NCI-H748 (cell line): ENCODE measurements at regions not wholly inside any gene's neighbourhood (a gene's known extent, or its start where the extent isn't known, plus 50 kb on each side); places are given as distances from the start of the nearest gene placed in this dataset.
A peak's percentile ranks its signal among the peaks of the same experiment; 100 is the strongest.
"Not testable (repeated sequence)": the region's sequence is repeated elsewhere in the genome, so short reads cannot be mapped to it uniquely, and the experiment has no call there.

ENCODE experiments used
- DNase-seq: peaks from one replicate; lab custom pipeline; 2025; ENCODE audit not compliant: unreplicated experiment; lab: John Stamatoyannopoulos, UW

GRCh38 chr1:187038784-187039183 is 210.0 kb downstream of the PLA2G4A start:
- no peak for DNase-seq

- DNase-seq: no peak
These were observed 212.4 kb downstream of the PLA2G4A start for GRCh38 chr1:187041104-187041503.

- no peak for DNase-seq
These were observed 213.8 kb downstream of the PLA2G4A start for GRCh38 chr1:187042538-187042937.

GRCh38 chr1:187043433-187043832 is 214.7 kb downstream of the PLA2G4A start:
- not testable (repeated sequence) for DNase-seq

DNA sequence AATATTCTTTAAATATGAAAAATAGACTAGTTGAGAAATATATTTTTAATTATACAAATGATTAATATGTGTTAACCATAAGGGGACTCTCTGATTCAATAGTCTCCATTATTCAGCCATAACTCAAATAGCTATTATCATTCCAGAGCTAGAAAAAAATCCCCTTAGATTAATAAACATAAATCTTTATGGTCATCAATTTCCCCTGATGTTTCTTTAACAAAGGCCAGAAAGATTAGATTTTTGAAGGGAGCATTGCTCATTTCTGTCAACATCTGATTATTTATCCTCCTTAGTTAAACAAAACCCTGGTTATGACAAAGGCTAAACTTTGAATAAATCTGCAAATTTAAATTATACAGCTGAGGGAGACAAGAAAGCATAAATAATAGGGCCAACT is 215.7 kb downstream of the PLA2G4A start:
- DNase-seq: no peak

- DNase-seq: no peak
These were observed 216.6 kb downstream of the PLA2G4A start for GRCh38 chr1:187045371-187045770.

DNA sequence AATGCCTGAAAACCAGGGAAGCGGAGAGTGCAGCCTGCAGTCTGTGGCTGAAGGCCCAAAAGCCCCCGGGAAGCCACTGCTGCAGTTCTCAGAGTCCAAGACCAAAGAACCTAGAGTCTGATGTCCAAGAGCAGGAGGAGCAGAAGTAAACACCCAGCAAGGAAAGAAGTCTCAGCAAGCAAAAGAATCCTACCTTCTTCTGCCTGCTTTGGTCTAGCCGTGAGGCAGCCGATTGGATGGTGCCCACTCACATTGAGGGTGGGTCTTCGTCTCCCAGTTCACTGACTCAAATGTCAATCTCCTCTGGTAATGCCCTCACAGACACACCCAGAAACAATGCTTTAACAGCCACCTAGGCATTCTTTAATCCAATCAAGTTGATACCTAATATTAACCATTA is 217.5 kb downstream of the PLA2G4A start:
- no peak for DNase-seq

GRCh38 chr1:187047298-187047697 is 218.5 kb downstream of the PLA2G4A start:
- DNase-seq: no peak

- peak; percentile 63 for DNase-seq
These were observed 223.0 kb downstream of the PLA2G4A start for GRCh38 chr1:187051618-187052232.

- peak; percentile 46 for DNase-seq
These were observed 225.1 kb downstream of the PLA2G4A start for GRCh38 chr1:187053876-187054275.

DNA sequence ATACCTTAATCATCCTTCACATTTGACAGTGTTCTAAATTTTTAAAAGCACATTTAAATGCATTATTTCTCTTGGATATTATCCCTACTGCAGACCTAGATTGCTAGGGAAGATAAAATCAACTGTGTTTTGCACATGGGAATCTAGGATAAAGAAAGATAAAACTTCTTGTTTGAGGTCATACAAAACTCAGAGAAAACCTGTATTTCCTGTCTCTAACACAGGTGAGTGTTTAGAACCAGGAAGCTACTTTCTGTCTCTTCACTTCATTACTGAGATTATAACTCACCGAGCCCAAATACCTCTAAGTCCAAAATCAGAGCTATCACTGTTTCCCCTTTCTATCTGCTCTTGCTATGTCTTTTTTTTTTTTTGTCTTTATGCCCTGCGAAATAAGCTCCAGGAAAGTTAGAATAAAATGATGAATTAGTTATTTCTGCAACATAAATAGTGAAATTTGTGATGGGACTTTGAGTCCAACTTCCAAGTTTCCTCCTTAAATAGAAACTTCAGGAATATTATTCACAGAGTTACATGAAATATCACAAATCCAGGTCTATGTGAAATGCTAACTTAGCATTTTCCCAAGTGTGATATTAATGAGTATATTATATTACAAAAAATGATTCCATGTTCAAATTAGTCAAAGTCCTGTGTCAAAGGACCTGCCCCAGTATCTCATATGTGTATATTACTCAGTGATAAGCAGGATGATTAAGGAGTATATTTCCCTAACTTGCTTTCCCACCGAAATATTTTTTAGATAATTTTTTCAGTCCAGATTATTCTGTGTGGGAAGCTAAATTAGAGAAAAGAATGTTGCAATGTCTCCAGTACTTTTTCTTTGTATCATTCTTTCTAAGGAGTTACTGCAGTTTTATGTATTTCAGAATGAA is 226.4 kb downstream of the PLA2G4A start:
- DNase-seq: peak; percentile 54

DNA sequence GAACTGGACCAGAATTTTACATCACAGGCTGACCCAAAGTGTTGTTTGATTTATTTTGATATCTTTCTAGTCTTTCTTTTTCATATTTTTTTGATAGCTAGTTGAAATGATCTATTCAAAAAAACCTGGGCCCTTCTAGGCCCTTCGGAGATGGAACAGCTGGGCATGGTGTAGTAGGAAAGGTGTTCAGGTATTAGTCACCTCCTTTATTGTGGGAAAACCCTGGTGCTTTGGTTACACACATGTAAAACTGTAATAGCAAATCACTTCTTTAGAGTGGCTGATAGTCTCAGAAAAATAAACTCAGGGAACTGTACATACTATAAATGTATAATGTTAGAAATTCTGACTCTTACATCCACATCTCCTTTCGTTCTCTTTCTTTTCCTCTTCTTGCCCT is 234.5 kb downstream of the PLA2G4A start:
- DNase-seq: no peak

DNA sequence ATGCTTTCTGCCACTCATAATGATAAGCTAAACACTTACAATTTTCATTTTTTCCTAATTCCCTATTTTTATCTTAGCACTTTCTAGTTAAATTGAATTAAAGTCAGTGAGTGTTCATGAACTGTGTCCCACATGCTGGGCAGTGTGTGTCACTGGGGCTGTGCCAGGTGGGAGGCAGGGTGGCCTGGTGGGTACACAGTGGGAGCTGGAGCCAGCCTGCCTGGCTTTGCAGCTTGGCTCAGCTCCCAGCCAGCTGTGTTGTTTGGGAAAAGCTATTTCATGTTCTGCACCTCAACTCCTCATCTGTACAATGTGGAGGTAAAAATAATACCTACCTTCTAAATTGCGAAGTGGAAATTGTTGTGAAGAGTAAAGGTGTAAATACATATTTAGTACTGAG is 238.4 kb downstream of the PLA2G4A start:
- peak; percentile 93 for DNase-seq

DNA sequence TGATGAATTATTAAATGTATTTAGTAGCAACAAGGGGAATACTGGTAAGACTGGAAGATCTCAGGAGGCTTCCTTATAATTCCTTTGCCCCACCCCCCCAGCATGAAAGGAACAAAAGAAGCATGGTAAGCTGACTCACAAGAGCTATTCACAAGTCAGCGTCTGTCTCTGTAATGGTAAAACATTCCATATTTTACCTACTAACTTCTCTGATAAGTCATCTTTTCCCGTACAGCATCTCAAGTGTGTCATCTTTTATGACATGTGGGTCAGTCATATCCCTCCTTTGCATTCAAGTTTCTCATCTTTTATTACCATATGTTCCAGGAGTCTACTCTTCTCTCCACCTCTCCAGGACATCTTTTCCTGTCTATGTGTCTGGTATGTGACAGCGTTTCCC is 241.3 kb downstream of the PLA2G4A start:
- peak; percentile 45 for DNase-seq

GRCh38 chr1:187072262-187073034 is 243.7 kb downstream of the PLA2G4A start:
- DNase-seq: not testable (repeated sequence)

- not testable (repeated sequence) for DNase-seq
These were observed 244.3 kb downstream of the PLA2G4A start for GRCh38 chr1:187073035-187073560.

DNA sequence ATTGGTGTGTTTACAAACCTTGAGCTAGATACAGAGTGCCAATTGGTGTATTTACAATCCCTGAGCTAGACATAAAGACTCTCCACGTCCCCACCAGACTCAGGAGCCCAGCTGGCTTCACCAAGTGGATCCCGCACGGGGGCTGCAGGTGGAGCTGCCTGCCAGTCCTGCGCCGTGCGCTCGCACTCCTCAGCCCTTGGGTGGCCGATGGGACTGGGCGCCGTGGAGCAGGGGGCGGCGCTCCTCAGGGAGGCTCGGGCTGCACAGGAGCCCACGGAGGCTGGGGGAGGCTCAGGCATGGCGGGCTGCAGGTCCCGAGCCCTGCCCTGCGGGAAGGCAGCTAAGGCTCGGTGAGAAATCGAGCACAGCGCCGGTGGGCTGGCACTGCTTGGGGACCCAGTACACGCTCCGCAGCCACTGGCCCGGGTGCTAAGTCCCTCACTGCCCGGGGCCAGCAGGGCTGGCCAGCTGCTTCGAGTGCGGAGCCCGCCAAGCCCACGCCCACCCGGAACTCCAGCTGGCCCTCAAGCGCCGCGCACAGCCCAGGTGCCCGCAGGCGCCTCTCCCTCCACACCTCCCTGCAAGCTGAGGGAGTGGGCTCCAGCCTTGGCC is 245.0 kb downstream of the PLA2G4A start:
- DNase-seq: not testable (repeated sequence)

- DNase-seq: no peak
These were observed 245.8 kb downstream of the PLA2G4A start for GRCh38 chr1:187074445-187075048.

DNA sequence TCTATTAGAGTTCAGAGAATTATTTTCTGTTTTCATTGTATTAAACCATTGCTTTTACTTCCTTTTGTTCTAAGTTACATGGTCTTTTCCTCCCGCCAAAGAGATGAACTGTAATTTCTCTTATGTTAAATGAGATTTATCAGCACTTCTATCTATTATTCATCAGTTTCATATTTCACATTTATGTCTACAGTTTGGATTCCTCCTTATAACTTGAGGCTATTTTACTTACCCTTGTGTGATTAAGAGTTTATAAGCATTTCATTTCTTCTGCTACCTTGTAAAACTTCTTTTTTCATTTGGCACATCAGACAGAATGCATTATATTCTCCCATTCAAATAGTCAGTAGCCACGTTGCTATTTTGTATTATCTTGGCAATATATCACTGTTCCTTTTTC is 248.2 kb downstream of the PLA2G4A start:
- DNase-seq: no peak

DNA sequence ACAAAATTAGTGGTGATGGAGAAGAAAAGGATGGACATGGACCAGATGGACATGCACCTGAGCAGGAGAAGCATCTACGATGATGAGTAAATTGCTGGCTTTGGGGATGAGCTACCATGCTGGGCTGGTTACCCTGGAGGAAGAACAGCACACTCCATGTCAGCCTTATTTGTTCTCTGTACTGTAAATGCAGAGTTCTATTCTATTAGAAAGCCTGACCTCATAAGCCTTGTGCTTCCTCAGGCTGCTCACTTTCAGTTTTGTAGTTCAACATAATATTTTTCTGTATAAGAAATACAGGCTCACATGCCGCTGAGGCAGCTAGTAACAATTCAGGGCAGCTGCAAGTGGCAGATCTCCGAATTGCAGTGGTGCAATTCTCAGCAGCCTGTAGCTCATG is 249.6 kb downstream of the PLA2G4A start:
- no peak for DNase-seq

DNA sequence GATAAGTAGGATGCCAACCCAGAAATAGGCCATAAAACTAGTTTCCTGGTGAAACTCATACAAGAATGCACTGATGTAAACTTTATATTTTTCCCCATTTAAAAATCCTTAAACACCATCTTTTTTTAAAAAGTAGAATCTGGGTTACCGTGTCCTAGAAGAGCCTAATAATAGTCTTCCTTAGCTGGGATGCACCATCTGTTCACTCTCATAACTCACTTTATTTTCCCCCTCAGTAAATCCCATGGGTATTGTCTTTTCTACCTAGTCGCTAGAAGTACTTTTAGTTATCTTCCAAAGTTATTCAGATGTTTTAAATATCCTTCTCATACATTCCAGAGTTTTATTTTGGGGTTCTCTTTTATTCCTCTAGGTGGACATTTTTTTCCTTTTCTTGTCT is 250.2 kb downstream of the PLA2G4A start:
- no peak for DNase-seq
